Uterus (tissue), 2 donors: ENCODE measurements at regions not wholly inside any gene's neighbourhood (a gene's known extent, or its start where the extent isn't known, plus 50 kb on each side); places are given as distances from the start of the nearest gene placed in this dataset.

ENCODE experiments used
- CTCF ChIP-seq, 4 experiments: fragments of 200-600 bp in 2 of 4; fragments of 450-650 bp in 2 of 4; sonication (generic) in 2 of 4; IDR thresholded peaks; one replicate each; pipeline ENCODE4 v1.5.1; 2016 to 2019; ENCODE audit warnings: antibody characterized with exemption in 4 of 4, mild to moderate bottlenecking in 2 of 4, moderate library complexity in 1 of 4
- POLR2A ChIP-seq, 2 donors: fragments of 450-650 bp; IDR thresholded peaks; one replicate each; pipeline ENCODE4 v1.6.1; 2016; ENCODE audit warnings: antibody characterized with exemption in 2 of 2, mild to moderate bottlenecking in 1 of 2, moderate library complexity in 1 of 2

GRCh38 chr5:87828545-87829216 lies 416.0 kb upstream of the CCNH start:
- no peak for TF ChIP-seq CTCF (IDR thresholded peaks at IDR 0.05)
- TF ChIP-seq POLR2A (IDR thresholded peaks at IDR 0.05): no peak
